HG02759 (cell line): ENCODE measurements at regions not wholly inside any gene's neighbourhood (a gene's known extent, or its start where the extent isn't known, plus 50 kb on each side); places are given as distances from the start of the nearest gene placed in this dataset.

Experiments
- ATAC-seq: cut with Tn5 transposase; IDR thresholded peaks from one replicate; pipeline ENCODE4 v1.9.1; 2021; ENCODE audit warnings: mild to moderate bottlenecking, moderate library complexity; ENCODE audit not compliant: unreplicated experiment

DNA sequence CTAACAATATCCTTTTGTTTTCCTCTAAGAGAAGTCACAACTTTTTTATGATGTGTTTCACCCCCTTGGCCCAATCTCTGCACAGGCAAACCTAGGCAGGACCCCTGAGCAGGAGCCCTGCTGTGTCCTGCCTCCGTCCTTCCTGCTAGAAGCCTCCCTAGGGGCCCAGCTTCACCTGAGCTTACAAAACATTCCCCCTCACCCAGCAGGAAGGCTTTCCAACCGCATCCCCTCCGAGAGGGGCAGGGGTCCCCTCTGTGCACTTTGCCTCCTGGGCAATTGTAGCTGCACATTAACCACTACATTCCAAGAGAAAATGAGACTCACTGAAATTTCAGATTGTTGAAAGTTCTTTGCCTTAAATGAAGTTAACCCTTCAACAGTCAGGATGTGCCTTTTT is 176.2 kb downstream of the IRX2 start:
- no peak for ATAC-seq

- ATAC-seq = no peak
Measured at GRCh38 chr5:2574155-2574554, 177.3 kb downstream of the IRX2 start.

- ATAC-seq = no peak
Measured at GRCh38 chr5:2570586-2570985, 180.9 kb downstream of the IRX2 start.

DNA sequence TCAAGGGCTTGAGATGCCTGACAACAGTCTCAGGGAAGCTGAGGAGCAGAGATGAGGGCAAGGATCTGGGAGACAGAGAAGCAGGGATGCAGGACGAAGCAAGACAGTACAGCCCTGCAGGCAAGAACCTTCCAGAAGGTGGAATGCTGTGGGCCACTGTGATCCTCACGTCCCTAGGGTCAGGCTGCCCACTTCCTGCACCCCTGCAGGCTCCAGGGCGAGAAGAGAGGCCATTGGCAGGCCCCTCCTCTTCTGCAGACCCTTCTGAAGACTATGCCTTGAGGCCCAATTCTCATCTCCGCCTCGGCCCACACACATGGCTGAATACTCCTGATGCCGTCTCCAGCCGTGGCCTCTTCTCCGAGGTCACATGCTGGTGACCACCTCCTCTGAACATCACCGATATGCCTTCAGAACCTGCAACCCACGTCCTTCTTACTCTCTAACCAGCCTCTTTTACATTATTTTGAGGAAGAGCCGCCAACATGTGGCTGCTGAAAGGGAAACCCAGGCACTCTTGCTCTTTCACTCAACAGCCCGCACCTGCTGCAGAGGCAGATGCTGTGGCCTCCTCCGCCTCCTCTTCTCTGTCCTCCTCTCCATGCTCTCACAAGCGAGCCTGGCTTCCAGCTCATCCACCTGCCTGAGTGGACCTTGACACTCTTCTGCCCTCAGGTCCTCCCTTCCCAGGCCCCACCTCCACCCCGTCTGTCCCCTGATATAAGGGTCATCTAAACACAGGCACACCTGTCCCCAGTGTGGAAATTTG is 181.5 kb downstream of the IRX2 start:
- ATAC-seq = no peak

GRCh38 chr5:2569176-2569575 is 182.3 kb downstream of the IRX2 start:
- ATAC-seq = no peak

DNA sequence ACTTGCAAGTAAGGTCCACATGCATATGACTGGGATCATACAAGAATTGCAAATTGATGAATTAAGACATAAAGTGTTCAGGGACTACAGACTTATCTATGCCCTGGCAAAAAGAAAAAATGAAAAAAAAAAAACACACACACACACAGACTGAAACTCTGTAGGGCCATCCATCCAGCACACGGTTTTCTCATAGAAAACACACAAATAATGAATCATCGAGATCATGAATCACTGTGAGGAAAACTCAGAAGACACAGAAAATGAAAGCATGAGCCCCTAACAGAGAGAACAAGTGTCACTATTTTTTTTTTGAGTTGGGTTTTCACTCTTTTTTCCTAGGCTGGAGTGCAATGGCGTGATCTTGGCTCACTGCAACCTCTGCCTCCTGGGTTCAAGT is 185.2 kb downstream of the IRX2 start:
- no peak for ATAC-seq

DNA sequence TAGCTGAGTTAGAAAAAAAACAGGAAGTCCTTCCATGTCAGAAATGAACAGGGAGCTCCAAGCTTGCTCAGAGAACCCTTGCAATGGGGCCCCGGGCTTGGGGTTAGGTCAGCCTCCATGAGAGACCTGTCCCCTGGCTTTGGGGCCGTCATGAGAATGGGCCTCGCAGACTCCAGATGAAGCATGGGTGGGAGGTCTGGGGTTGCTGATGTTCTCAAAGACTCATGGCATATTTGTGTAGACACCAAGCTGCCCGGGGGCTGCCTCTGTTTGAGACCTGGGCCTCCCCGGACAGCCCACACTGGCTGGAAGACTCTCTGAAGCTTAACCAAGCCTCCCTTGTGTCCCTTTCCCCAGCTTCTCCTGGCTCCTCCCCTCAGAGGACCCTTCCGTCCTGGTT is 186.3 kb downstream of the IRX2 start:
- no peak for ATAC-seq

DNA sequence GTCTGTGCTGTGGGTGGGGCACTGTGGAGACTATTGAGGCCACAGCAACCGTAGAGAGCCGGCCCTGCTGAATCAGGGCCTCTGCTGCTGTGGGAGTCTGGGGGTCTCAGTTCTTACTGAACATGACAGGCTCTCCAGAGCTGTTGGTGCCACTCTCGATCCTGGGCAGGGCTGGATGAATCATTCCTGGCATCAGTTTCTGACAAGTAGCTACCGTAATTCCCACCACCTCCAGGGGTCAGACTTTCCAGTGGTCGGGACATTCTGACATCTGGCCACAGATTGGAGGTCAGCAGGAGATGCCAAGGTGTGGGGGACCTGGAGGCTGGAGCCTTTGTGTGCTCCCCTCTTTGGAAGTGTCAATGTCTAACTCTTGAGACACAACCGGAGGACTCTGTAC is 188.4 kb downstream of the IRX2 start:
- ATAC-seq = no peak

DNA sequence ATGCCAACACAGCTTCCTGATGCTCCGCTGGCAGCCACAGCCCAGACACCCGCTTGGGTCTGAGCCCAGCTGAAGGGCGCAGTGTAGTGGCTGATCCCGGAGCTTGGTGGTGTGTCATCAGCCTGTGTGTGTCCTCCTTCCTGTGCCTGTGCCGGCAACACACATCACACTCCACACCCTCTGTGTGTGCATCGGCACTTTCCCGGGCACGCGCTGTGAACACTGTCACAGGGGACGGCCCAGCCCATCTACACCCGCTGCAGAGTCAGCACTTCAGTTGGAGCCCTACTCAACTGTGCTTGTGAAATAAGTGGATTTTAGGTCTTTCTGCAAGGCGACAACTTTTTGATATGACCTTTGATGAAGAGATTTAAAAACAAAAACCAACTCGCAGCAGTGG is 189.4 kb downstream of the IRX2 start:
- no peak for ATAC-seq

GRCh38 chr5:2560435-2560834 is 191.0 kb downstream of the IRX2 start:
- no peak for ATAC-seq

DNA sequence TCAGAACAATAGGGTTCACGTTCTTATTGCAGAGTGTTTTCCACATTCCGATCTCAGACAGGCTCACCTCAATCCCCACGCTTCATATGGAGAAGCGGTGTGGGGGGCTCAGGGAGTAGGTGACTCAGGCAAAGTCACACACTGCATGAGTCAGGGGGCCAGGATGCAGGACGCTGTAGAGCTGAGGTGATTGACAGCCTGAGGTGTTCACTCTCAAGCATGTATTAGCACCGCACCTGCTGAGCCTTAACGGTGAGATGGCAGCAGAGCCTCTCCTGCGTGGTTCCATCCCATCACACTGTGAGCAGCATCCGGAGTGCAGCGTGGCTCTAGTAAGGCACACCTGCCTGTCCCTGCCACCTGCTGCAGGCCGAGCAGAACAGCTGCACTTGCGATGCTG is 194.0 kb downstream of the IRX2 start:
- no peak for ATAC-seq

- ATAC-seq = no peak
Measured at GRCh38 chr5:2556375-2556966, 195.0 kb downstream of the IRX2 start.

GRCh38 chr5:2553611-2554010 is 197.9 kb downstream of the IRX2 start:
- no peak for ATAC-seq

- ATAC-seq = no peak
Measured at GRCh38 chr5:2550509-2550908, 201.0 kb downstream of the IRX2 start.

DNA sequence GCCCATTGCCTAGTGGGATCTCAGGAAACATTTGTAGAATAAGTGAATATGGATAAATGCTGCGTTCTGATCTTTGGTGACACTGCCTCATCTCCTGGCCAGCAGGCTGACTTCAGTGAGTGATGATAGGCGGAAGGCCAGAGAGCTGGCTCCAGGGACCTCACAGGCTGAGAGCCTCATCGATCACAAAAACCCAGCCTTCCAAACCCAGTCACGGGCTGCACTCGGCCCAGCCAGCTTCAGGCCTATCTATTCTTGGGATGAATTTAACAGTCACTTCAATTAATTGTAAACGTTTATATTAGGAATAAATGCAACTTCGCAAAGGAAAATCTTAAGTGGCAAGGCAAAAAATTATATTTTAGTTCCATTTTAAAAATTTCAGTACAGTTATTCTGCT is 201.6 kb downstream of the IRX2 start:
- no peak for ATAC-seq

DNA sequence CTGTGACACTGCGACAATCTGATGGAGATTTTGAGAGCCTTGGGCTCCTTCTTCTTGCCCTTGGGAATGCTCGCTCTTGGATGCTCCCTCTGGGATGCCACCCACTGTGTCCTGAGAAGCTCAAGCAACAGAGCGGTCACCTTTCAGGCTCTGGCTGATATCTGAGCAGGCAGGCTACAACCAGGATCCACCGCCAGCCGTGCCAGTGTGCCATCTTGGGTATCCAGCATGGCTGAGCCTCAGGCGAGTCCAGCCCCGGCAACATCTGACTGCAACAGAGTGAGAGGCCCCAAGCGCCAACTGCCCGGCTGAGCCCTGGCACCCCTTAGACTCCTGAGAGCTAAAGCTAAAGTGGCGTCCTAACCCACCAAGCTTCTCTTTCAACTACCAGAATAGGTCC is 202.1 kb downstream of the IRX2 start:
- ATAC-seq = no peak

DNA sequence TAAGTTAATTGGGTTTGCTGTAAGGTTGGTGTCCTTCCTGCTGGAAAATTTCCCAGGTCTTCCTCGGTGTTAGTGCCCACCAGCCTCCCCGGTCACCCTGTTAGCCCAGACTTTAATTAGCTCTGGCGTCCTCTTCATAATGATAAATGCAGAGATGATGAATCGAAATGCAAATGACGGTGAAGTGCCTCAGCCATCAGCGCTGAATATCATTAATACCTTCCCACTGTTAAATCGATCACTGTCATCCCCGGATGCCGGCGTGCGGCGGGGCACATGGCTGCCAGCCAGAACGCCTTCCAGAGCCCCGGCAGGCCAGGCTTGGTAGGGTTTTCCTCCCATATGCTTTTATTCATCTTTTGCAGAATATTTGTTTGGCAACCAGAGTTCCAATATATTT is 204.5 kb downstream of the IRX2 start:
- ATAC-seq = no peak

- ATAC-seq = no peak
Measured at GRCh38 chr5:2544003-2544402, 207.5 kb downstream of the IRX2 start.

DNA sequence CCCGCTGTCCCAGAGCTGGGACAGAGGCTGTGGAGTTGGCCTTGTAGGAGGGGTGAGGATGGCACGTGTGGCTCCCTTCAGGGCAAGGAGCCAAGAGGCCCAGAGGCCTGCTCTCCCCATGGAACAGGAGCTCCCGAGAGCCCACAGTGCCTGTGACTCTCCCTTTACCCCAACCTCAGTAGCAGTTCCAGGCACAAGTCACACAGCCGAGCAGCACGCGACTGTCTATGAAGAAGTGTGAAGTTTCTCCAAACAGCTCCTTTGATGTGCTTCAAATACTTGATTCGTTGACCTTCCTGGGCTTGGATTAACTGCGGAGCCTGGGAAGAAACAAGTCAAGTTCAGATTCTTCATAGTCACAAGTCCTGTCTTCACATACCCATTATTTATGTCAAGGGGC is 208.7 kb downstream of the IRX2 start:
- ATAC-seq = no peak

- no peak for ATAC-seq
Measured at GRCh38 chr5:2542026-2542425, 209.5 kb downstream of the IRX2 start.

DNA sequence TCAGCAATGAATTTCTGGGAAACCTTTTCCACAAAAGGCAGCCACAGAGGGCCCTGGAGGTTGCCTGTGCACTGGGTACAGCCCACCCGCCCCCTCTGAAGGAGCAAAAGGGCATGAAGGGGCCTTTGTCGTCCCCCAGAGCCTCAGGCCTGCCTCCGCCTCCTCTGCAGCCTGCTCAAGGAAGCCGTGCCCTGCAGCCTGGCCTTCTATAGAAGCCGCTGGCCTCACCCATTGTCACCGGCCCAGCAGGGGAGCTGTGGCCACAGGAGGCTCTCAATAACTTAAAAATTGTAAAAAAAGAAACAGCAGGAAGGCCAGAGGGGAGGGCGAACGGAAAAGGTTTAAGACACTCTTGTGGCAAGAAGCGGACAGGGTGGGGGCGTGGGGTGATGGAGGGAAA is 213.3 kb downstream of the IRX2 start:
- no peak for ATAC-seq

DNA sequence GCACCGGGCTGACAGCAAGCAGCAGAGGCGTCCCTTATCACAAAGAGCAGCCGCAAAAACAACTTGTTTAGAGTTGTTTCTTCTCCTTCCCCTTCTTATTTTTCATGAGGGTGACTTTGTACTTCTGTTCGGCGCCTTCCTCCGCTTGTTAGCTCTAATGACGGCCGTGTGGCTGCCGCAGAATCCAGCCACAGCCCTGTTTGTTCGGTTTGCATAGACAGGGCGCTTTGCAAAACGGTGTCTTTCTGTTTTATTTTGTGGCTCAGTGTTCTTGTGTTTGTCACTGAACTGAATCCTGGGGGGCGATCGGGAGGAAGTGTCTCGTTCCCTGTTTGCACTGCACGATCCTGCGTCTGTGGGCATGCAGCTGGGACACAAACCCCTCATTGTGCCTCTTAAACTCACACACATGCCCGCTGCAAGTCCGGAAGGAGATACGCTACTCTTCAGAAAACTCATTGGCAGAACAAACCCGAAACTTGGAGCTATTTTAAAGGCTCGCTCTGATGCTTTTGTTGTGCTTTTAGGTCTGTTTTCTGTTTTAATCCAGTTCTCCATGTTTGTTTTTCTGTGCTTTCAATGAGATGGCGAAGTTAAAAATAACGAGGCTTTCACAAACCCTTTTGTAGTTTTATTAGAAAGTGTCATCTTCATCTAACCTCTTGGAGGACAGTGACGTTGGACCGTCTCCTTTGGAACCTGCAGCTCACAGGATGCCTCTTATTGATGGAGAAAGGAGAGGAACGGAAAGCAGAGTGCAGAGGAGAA is 213.9 kb downstream of the IRX2 start:
- no peak for ATAC-seq
